ENCODE measurements at regions not wholly inside any gene's neighbourhood (a gene's known extent, or its start where the extent isn't known, plus 50 kb on each side); places are given as distances from the start of the nearest gene placed in this dataset.

DNA sequence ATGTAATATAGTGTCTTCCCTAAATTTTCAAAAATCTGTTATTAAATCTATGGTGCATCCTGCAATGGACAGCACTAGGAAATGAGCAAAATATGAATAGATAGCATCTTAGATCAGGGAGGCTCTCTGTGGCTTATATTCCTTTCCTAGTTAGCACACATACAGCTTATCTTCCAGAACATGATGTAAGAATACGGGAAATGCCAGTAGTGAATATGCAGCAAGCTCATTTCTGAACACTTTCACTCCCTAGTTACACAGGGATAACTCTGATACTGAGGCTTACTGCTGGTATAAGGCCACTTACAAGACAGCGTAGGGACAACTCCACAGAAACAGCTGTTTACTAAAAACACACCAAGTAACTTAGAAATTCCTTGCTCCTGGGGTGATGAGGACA is 297.3 kb upstream of the SMARCA2 start:
- Histone ChIP-seq H3K9me3 (no peaks in the 10 kb centered on the region), H4K20me1 (no peaks in the 10 kb centered on the region), H3K4me2 (no peak overlapping the region), H3K4me3 (no peak overlapping the region), H3K9ac (no peak overlapping the region), H3K4me1 (no peaks in the 10 kb centered on the region), H3K27ac (no peak overlapping the region), H3K36me3 (no peaks in the 10 kb centered on the region), H3K27me3 (no peaks in the 10 kb centered on the region)
- TF ChIP-seq Cebpa-rat (IDR thresholded peaks at IDR 0.05), result no peak

DNA sequence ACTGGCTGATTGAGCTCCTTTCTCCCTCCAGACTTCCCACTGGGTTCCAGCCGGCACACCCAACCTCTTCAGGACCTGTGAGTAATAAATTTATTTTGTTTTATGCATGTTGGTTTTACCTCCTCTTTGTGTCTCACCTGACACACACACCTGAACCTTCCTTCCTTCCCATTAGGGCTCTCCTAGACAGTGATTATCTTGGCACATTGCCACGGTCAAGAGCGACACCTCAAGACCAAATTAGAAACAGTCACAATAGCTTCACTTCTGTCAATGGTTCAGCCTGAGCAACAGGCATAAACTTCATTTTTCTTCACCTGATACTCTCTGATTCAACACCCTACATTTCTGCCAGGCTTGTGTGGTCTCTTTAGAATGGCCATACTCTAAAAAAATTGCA is 296.3 kb upstream of the SMARCA2 start:
- no peak for TF ChIP-seq Cebpa-rat (IDR thresholded peaks at IDR 0.05)
- H3K9ac ChIP-seq, result no peak overlapping the region
- H4K20me1 ChIP-seq, result no peaks in the 10 kb centered on the region
- H3K27me3 ChIP-seq, result no peaks in the 10 kb centered on the region
- H3K4me1 ChIP-seq, result no peaks in the 10 kb centered on the region
- H3K36me3 ChIP-seq, result no peaks in the 10 kb centered on the region
- H3K4me3 ChIP-seq, result no peak overlapping the region
- no peaks in the 10 kb centered on the region for H3K9me3 ChIP-seq
- H3K27ac ChIP-seq, result no peak overlapping the region
- H3K4me2 ChIP-seq, result no peak overlapping the region

DNA sequence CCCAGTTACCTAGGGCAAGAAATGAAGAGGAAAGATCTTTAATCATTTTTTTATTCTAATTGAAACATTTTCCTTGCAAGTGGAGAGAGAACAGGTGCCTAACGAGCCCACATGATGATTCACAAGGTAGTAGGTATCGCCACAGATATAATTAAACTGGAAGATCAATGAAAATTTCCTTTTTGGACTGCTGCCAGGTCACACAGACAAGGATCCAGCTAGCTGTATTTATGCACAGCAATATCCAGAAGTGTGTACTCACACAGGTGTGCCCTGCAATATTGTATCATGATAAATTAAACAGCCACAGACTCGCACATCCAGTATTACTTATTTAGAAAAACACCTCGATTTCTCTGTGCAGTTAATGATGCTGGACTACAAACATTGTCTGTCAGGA is 294.0 kb upstream of the SMARCA2 start:
- H3K27me3 ChIP-seq, result no peaks in the 10 kb centered on the region

DNA sequence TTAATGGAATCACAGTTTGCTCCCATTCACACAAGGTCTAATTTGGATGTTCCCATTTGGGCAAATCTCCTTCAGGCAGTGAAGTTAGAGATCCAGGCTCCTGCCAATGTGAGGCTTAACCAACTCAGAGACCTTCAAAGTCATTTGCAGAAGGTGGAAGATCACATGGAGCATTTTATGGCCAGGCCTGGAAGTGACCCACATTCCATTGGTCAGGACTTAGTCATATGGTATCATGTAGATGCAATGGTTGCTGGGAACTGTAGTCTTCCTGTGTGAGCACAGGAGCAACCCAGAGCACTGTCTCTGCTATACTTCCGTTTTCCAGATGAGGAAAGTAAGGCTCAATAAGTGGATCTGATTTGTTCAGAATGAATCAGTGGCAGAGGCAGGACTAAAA is 292.7 kb upstream of the SMARCA2 start:
- Histone ChIP-seq H3K27ac (no peak overlapping the region), H3K36me3 (no peaks in the 10 kb centered on the region), H3K4me3 (no peak overlapping the region), H3K9me3 (no peaks in the 10 kb centered on the region), H3K4me1 (no peaks in the 10 kb centered on the region), H3K4me2 (no peak overlapping the region), H4K20me1 (no peaks in the 10 kb centered on the region), H3K9ac (no peak overlapping the region), H3K27me3 (no peaks in the 10 kb centered on the region)
- no peak for TF ChIP-seq Cebpa-rat (IDR thresholded peaks at IDR 0.05)

More for the DNA sequence above, 294.0 kb upstream of the SMARCA2 start:
- Histone ChIP-seq H3K9ac (no peak overlapping the region), H3K36me3 (no peaks in the 10 kb centered on the region), H3K9me3 (no peaks in the 10 kb centered on the region), H3K4me3 (no peak overlapping the region), H3K4me1 (no peaks in the 10 kb centered on the region), H4K20me1 (no peaks in the 10 kb centered on the region), H3K4me2 (no peak overlapping the region), H3K27ac (no peak overlapping the region)
- TF ChIP-seq Cebpa-rat (IDR thresholded peaks at IDR 0.05), result no peak

DNA sequence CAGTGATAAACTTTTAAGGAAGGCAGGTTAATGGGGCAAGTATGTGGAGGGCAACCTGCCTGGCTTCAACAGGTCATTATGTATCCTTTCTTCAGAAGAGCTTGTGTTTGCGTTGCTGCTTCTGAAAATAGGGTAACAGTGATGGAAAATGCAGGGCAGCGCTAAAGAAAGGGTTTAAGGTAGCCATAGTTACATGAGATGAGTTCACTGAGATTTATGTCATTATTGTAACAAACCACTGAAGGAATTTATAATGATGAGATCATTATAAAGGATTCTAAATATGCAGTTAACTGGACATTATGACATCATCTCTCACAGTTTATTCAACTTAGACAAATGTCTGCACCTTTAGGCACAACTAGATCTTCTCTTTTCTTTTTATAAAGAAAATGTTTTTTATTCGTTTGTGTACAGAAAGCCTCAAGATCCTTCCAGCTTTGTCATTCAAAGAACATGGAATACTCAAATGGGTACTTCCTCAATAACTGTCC is 291.6 kb upstream of the SMARCA2 start:
- Histone ChIP-seq H3K9me3 (no peaks in the 10 kb centered on the region), H3K4me3 (no peak overlapping the region), H3K36me3 (no peaks in the 10 kb centered on the region), H3K4me2 (no peak overlapping the region), H3K27me3 (no peaks in the 10 kb centered on the region), H3K27ac (no peak overlapping the region), H4K20me1 (no peaks in the 10 kb centered on the region), H3K4me1 (no peaks in the 10 kb centered on the region), H3K9ac (no peak overlapping the region)
- TF ChIP-seq Cebpa-rat (IDR thresholded peaks at IDR 0.05), result no peak

DNA sequence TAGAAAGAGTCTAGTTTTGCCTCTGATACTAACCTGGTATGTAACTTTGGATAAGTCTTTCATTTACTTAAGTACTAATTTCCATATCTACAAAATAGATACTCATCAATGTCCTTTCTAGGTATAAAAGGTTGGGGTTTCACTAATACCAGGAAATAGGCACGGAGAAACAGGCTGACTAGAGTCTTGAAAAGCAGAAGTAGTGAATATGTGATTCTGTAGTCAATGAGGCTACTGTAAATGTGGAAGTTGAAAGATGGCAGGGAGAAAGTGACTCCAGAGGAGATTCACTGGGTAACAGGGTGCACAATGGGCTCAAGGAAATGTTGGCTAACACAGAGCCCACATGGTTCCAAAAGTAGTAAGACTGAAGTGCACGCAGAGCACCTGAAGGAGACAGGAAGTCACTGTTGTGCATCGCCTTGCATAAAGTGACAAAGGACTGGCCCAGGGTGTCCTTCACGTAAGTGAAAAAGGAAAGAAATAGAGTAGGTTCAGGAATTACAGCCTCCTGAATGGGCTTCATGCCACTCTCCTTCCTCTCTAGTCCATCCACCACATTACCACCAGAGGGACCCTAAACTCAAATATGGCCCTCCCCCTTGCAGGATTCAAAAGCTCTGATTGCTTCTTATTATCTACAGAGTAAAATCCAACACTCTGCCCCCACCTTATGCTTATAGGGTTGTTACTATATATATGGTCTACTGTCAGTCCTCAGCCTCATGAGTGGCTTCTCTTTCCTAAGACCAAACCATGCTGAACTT is 288.0 kb upstream of the SMARCA2 start:
- H3K27ac ChIP-seq, result no peak overlapping the region
- no peak overlapping the region for H3K4me3 ChIP-seq
- no peak overlapping the region for H3K9ac ChIP-seq
- no peaks in the 10 kb centered on the region for H3K36me3 ChIP-seq
- TF ChIP-seq Cebpa-rat (IDR thresholded peaks at IDR 0.05), result no peak
- no peaks in the 10 kb centered on the region for H3K9me3 ChIP-seq
- no peaks in the 10 kb centered on the region for H4K20me1 ChIP-seq
- no peak overlapping the region for H3K4me2 ChIP-seq
- no peaks in the 10 kb centered on the region for H3K4me1 ChIP-seq
- no peaks in the 10 kb centered on the region for H3K27me3 ChIP-seq

DNA sequence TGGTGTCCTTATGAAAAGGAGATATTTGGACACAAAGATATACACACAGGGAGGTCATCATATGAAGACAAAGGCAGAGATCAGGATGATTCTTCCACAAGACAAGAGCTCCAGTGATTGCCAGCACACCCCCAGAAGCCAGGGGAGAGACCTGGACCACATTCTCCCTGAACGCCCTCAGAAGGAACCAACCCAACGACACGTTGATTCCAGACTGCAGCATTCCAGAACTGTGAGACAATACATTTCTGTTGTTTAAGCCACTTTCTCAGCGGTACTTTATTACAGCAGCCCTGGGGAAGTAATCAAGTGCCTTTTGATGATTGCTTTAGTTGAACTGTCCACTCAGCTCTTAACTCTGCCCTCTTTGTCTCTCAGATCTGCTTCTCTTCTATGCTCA is 285.5 kb upstream of the SMARCA2 start:
- H3K27me3 ChIP-seq, result no peaks in the 10 kb centered on the region
- TF ChIP-seq Cebpa-rat (IDR thresholded peaks at IDR 0.05), result no peak
- H3K4me3 ChIP-seq, result no peak overlapping the region

DNA sequence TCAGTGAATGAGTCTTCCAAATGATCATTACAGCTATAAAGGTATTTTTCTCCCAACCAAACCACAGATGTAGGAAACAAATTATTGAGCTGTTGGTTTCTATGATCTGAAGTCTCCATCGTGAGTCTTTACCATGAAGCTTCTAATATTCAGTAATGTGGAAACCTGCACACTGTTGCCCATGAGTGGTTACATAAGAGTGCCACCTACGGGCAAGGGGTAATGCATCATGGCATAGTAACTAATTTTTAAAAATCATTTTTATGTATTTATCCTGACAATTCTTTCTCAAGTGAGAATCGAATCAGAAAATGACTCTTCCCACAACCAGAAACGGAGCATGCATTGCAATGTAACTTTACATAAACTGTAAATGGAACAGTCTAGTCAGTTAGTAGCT is 282.5 kb upstream of the SMARCA2 start:
- H3K9ac ChIP-seq, result no peak overlapping the region
- no peak overlapping the region for H3K27ac ChIP-seq
- H3K27me3 ChIP-seq, result no peaks in the 10 kb centered on the region
- H3K36me3 ChIP-seq, result no peaks in the 10 kb centered on the region
- TF ChIP-seq Cebpa-rat (IDR thresholded peaks at IDR 0.05), result no peak
- H4K20me1 ChIP-seq, result no peaks in the 10 kb centered on the region
- H3K9me3 ChIP-seq, result no peaks in the 10 kb centered on the region
- H3K4me1 ChIP-seq, result no peaks in the 10 kb centered on the region
- no peak overlapping the region for H3K4me3 ChIP-seq
- H3K4me2 ChIP-seq, result no peak overlapping the region

More for the DNA sequence above, 285.5 kb upstream of the SMARCA2 start:
- Histone ChIP-seq H3K4me2 (no peak overlapping the region), H3K27ac (no peak overlapping the region), H3K9ac (no peak overlapping the region), H3K4me1 (no peaks in the 10 kb centered on the region), H3K9me3 (no peaks in the 10 kb centered on the region), H3K36me3 (no peaks in the 10 kb centered on the region), H4K20me1 (no peaks in the 10 kb centered on the region)

DNA sequence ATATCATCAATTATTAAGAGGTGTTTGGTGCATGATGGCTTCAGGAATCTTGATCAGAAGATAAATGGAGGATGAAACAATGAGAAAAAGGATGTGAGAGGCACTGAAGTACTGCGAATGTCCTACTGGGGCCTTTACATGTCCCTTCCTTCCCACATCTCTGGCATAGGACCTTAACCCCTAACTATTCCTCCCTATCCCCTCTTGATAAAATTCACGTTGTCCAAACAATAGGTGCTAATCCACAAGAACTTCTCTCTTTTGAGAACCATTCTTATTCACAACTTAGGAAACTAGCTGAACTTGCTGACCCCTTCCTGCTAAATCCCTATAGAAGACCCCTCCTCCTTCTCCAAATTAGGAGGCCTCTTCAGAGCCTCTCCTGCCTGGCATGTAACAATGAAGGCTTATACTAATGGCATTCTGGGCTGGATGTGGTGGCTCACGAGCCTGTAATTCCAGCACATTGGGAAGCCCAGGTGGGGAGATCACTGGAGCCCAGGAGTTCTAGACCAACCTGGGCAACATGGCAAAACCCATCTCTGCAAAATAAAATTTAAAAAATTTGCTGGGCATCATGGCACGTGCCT is 276.5 kb upstream of the SMARCA2 start:
- no peaks in the 10 kb centered on the region for H3K27me3 ChIP-seq
- H3K4me2 ChIP-seq, result no peak overlapping the region
- H4K20me1 ChIP-seq, result no peaks in the 10 kb centered on the region
- no peaks in the 10 kb centered on the region for H3K36me3 ChIP-seq
- no peak overlapping the region for H3K4me3 ChIP-seq
- H3K4me1 ChIP-seq, result no peaks in the 10 kb centered on the region
- H3K9ac ChIP-seq, result no peak overlapping the region
- no peaks in the 10 kb centered on the region for H3K9me3 ChIP-seq
- H3K27ac ChIP-seq, result no peak overlapping the region
- TF ChIP-seq Cebpa-rat (IDR thresholded peaks at IDR 0.05), result no peak

DNA sequence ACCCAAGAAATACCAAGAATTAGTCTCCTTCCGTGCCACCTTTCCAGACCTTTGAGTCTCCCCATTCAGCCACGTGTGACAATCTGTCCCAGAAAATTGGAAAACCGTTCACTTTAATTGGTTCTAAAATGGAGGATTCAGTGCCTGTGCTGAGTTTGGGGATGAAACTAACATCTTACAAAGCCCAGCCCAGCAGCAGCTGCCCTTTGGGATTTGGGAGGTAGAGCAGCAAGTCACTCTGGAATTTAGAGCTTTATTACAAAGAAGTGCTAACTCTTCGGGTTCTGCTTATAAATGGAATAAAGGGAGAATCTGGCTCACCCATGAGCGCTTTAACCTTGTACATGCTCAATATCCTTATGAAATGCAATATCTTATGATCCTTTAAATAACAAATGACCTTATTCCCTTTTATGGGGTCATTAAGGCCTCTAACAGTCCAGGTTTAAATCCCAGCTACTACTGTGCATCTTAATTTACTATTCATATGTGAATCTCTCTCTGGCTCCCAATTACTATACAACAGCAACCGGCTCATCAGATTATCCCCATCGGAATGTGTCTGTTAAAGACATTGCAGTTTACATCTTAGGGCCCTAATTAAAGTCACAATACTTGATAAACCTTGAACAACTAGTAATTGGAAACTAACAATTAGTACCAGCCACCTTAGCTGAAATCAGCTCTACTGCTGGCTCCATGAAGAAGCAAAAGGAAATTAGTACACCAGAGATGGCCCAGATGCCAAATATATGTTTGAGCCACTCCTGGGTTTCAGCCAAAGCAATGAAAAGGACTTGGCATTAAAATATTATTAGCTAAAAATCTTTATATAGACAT is 271.8 kb upstream of the SMARCA2 start:
- Histone ChIP-seq H3K9ac (no peak overlapping the region), H3K4me1 (no peaks in the 10 kb centered on the region), H3K4me3 (no peak overlapping the region), H3K27me3 (no peaks in the 10 kb centered on the region), H4K20me1 (no peaks in the 10 kb centered on the region), H3K4me2 (no peak overlapping the region), H3K27ac (no peak overlapping the region), H3K9me3 (no peaks in the 10 kb centered on the region), H3K36me3 (no peaks in the 10 kb centered on the region)
- no peak for TF ChIP-seq Cebpa-rat (IDR thresholded peaks at IDR 0.05)
